GM06990 (cell line): ENCODE measurements at regions not wholly inside any gene's neighbourhood (a gene's known extent, or its start where the extent isn't known, plus 50 kb on each side); places are given as distances from the start of the nearest gene placed in this dataset.
"Not testable (repeated sequence)": the region's sequence is repeated elsewhere in the genome, so short reads cannot be mapped to it uniquely, and the experiment has no call there.

Experiments used
- DNase-seq: peaks from one replicate; pipeline ENCODE4 v3.0.0-alpha.2; 2011; ENCODE audit not compliant: insufficient read length; ENCODE audit errors: extremely low read depth
- H3K27me3 ChIP-seq: replicated peaks from 2 replicates; pipeline ENCODE4 v1.6.0; 2011; ENCODE audit warnings: low read length; ENCODE audit not compliant: control insufficient read depth, insufficient read depth
- H3K36me3 ChIP-seq: 2 replicates; pipeline ENCODE4 v1.5.1; 2011; ENCODE audit warnings: low read length; ENCODE audit not compliant: control insufficient read depth, insufficient read depth
- H3K4me3 ChIP-seq: replicated peaks from 2 replicates; pipeline ENCODE4 v1.5.1; 2011; ENCODE audit warnings: low read depth, mild to moderate bottlenecking, control low read depth, low read length
- CTCF ChIP-seq: IDR thresholded peaks from 2 replicates; pipeline ENCODE4 v1.5.1; 2011; ENCODE audit warnings: low read length, control low read depth, mild to moderate bottlenecking, inconsistent platforms; ENCODE audit not compliant: insufficient read depth, poor library complexity, severe bottlenecking

DNA sequence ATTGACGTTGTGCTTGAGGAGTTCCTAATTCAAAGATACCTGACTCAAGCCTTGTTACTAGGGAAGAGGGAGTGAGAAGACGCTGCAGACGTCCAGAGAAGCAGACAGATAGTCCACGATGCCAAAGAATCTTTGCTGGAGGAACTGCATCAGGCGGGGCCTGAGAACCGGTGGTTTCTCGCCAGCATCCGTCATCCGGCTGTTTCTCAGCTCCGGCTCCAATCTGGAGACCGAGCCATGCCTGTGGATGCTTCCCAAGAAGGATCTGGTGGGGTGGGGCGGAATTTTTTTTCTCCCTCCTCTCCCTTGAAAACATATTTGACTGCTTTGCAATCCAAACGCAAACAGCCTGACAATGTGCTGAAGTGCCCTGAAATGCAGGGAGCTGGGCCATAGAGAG, 125.8 kb upstream of the SRSF6 start:
- TF ChIP-seq CTCF, result no peak
- DNase-seq, result no peak
- H3K27me3 ChIP-seq, result no peaks in the 10 kb centered on the region
- H3K4me3 ChIP-seq, result no peak overlapping the region
- no peaks in the 10 kb centered on the region for H3K36me3 ChIP-seq

- Histone ChIP-seq H3K27me3 (no peaks in the 10 kb centered on the region), H3K4me3 (no peak overlapping the region), H3K36me3 (no peaks in the 10 kb centered on the region)
- no peak for DNase-seq
- no peak for TF ChIP-seq CTCF
Observed at GRCh38 chr20:43328697-43329096, 129.0 kb upstream of the SRSF6 start.

DNA sequence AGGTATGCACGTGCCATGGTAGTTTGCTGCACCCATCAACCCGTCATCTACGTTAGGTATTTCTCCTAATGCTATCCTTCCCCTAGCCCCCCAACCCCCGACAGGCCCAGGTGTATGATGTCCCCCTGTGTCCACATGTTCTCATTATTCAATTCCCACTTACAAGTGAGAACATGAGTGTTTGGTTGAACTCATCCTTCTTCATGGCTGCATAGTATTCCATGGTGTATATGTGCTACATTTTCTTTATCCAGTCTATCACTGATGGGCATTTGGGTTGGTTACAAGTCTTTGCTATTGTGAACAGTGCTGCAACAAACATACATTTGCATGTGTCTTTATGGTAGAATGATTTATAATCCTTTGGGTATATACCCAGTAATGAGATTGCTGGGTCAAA, 130.5 kb upstream of the SRSF6 start:
- H3K27me3 ChIP-seq, DNase-seq, H3K4me3 ChIP-seq, H3K36me3 ChIP-seq: not testable (repeated sequence)

DNA sequence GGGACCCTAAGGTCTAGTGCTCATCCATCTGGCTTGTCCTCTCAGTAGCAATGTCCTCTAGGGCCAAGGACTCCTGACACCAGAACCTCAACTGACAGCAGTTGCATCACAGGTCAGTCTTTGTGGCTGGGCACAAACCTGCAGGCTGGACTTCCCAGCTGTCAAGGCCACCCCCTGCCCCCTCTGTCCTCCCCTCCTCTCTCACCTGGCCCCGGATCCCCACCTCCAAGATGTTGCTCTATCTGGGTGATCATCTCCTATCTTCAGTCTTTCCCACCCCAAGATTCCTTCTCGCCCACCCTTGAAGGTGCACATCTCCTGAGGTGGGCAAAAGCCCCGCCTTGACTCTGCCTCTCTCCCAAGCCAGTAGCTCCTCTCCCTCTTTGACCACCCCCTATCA, 131.8 kb upstream of the SRSF6 start:
- Histone ChIP-seq H3K4me3 (no peak overlapping the region), H3K36me3 (no peaks in the 10 kb centered on the region), H3K27me3 (no peaks in the 10 kb centered on the region)
- no peak for DNase-seq
- no peak for TF ChIP-seq CTCF

DNA sequence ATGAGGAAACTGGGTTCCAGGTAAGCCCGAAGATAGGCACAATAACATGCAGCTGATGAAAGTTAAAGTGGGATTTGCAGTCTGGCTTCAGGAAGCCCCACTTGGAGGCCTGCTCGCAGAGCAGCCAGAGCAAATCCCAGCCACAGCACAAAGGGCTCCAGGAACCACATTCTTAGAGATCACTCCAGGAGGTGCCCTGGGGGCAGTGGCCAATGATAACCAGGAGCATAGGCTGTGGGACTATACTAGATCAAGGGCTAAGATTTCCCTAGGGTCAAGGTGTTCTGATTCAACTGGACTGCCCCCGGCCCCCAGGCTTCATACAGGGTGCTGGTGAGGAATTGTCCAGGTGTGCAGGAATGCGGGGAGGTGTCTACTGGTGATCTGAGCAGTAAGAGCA, 133.9 kb upstream of the PTPRT start:
- TF ChIP-seq CTCF, result no peak
- H3K4me3 ChIP-seq, result no peak overlapping the region
- no peak for DNase-seq
- no peaks in the 10 kb centered on the region for H3K27me3 ChIP-seq
- H3K36me3 ChIP-seq, result no peaks in the 10 kb centered on the region

- no peaks in the 10 kb centered on the region for H3K36me3 ChIP-seq
- no peaks in the 10 kb centered on the region for H3K27me3 ChIP-seq
- no peak for TF ChIP-seq CTCF
- no peak for DNase-seq
- H3K4me3 ChIP-seq, result no peak overlapping the region
Observed at GRCh38 chr20:43322851-43323250, 133.1 kb upstream of the PTPRT start.
